ENCODE measurements at regions not wholly inside any gene's neighbourhood (a gene's known extent, or its start where the extent isn't known, plus 50 kb on each side); places are given as distances from the start of the nearest gene placed in this dataset.

DNA sequence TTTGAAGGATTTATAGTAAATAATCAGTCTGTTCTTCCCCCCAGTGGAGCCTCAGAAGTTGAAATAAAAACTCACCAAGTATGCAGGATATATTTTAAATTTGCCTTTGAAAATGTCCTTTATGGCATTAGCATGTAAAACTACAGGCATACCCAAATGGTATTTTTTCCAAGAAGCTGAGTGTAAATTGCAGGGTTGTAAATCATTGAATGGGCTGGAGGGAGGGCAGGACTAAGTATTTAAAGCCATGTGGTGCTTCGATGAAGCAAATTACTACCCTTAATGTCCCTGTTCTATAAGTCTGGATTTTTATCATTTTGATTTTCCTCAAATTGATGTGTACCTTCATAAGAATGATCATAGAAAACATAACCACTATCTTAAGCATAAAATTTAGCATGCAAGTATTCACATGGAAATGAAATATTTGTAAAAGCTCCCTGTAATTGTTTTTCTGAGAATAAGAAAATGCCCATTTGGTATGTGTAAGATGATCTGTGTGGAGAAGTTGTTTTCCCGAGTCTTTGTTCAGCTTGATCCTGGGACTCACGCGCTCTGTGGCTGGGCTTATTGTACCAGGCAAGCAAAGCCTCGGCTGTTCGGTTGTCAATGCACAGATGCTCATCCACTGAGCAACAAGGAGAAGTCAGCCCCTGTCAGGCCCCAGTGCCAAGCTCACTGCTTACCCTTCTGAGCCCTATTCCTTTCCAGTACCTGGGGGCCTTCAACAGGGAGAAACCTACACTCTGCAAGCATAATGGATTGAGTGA lies 66.7 kb downstream of the CD164 start:
- no peak for DNase-seq (ENCODE audit: low read depth, low spot score)

DNA sequence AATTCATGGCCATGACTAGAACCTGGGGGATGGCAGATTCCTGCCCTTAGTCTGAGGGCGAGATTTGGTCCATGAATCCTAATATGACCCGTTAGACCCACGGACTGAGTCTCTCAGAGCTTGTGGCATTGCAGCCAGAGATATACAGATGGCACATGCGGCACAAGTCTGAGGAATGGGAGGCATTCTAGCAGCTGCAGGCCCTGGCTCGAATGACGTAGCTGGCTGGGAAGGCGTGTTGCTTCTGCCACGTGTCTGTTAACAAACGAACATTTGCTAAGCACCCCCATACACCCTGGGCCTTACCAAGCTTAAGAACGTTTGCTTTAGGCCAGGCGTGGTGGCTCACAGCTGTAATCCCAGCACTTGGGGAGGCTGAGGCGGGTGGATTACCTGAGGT lies 68.0 kb downstream of the CD164 start:
- no peak for DNase-seq (ENCODE audit: low read depth, low spot score)

DNA sequence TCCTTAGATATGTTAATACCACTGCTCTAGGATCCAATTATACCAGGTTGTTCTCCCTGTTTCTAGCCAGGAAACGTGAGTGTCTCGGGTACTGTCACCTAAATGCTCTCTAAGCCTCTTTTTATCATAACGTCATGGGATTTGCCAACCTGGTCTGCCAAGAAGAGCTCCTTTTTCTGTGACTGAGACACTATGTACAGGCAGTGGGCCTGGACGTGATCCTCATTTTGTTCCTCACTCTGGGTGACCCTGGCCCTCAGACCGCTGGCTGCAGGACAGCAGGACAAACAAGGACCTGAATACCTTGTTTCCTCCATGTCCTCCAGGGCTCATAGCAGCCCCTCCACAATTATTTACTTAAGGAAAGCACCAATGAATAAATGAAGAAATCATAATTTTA lies 69.1 kb downstream of the CD164 start:
- no peak for DNase-seq (ENCODE audit: low read depth, low spot score)

DNA sequence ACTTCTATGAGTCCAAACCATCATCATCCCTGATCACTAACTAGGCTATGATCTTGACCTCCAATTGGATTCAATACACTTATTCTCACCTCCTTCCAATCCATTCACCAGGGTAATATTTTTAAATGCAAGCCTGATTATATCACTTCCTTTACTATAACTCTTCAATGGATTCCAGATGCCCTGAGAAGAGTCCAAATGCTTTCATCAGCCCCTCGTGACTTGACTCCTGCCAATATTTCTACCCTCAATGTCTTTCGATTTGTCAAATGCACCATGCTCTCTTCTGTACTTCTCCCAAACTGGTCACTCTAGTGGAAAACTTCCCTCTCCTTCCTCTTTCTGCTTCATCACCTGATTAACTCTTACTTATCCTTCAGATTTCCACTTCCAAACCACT lies 70.8 kb downstream of the CD164 start:
- no peak for DNase-seq (ENCODE audit: low read depth, low spot score)

DNA sequence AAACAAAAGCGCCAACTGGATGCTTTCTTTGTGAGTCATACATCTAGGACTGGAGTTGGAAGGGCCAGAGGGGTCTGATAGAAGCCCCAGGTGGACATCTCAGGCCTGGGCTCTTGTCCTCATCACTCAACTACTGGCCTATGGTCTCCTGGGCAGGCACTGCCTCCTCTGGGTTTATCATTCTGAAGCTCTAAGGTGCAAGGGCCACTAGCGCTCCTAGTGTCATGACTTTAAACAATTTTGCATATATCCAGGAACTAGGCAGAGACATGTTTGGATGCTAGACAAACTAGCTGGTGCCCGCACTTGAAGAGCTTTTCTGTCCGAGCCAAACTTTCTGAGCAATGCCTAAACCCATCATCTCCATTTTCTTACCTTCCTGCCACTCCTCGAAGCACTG lies 72.3 kb downstream of the CD164 start:
- no peak for DNase-seq (ENCODE audit: low read depth, low spot score)

DNA sequence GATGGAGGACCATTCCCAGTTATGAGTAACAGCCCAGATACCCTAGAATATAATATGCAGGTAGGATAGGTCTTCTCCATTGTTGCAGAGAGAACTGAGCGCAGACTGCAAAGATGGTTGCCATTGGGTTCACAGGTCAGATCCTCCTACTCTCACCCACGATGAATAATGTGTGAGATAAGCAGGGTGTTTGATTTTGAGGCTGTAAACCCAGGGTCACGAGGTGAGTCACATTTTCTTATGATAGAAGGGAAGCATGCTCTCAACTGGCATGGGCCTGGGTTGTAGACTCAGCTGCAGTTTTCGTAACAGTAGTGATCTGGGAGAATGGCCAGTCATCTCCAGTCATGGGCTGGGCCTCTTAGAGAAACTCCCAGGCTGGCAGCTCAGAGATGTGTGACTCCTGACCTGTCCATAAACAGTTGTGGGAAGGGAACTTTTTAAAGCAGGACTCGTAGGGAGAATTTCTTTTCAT lies 74.2 kb downstream of the CD164 start:
- DNase-seq (ENCODE audit: low read depth, low spot score), result peak; percentile 39

DNA sequence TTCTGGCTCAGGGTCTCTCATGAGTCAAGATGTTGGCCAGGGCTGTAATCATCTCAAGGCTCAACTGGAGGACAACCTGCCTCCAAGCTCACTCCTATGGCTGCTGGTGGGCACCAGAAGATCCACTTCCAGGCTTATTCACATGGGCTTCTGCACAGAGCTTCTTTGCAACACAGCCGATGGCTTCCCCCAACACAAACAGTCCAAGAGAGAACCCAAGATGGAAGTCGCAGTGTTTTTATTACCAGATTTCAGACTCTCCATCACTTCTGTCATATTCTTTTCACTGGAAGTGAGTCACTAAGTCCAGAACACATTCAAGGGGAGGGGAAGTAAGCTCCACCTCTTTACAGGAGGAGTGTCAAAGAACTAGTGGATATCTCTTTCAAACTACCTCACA lies 75.5 kb downstream of the CD164 start:
- DNase-seq (ENCODE audit: low read depth, low spot score), result no peak

DNA sequence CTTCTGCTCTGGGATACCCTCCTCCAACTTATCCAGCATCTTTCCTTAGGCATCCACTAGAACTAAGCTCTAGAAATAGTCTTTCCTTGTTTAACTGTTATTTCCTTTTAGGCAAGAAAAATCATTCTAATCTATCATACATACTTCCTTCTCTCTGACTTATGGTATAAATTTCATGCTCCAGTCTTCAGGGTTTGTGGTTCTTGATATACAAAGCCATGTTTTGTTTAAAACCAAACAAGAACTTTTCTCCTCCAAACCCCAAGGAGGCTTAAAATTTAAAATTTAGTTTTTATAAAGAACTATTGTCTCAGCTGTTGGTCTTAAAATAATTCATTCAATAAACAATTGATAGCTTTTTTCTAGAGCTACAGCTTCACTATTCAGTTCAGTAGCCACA lies 77.2 kb downstream of the CD164 start:
- no peak for DNase-seq (ENCODE audit: low read depth, low spot score)

DNA sequence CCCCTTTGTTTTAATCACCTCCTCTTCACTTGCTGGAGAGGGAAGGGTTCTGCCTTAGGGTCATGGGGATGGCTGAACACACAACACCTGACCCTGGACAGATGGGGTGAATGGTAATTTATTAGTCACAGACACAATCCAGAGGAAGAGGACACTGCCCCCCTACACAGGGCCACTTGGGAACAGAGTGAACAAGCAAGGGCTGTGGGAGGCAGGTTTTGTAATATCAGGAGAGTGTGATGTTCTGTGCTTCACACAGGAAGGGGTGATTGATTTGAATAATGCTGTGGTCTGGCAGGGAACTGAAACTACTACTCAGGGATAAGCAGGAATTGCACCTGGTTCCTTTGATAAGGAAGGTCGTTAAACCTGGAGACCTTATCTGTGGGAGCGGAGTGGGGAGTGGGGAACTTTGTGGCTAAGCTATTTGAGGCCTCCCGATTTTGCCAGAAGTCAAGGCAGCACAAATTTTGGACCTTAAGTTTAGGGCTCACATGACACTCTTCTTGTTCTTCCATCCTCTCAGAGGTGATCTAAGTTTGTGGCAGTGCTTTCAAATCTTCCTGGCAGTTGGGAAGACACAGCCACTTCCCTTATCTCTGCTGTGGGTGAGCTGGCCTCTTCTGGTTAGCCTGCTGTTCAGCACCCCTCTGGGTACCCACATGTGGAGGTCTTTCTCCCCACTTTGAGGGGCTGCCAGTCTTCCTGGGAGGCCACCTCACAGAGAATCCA lies 77.8 kb downstream of the CD164 start:
- DNase-seq (ENCODE audit: low read depth, low spot score), result no peak

DNA sequence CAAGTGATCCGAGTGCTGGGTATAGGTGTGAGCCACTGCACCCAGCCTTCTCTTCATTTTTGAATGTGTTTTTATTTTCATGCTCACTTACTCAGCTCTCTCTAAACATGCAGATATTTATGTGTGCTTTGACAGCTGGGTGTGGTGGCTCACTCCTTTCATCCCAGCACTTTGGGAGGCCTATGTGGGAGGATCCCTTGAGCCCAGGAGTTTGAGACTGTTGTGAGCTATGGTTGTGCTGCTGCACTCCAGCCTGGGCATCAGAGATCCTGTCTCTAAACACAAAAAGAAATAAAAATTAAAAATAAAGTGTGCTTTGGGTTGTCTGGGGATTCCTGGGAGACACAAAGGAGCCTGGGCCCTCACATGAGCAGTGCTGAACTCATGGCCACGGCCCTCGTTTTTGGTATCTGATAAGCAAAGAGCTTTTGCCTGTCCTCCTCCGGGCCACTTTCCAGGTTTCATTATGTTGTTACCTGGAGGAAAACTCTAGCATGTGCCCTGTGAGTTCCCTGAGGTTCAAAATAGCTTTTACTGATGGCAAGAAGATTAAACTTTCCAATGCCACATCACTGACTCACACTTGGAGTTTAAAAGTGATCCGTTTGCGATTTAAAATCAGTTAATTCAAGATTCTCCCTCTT lies 78.5 kb downstream of the CD164 start:
- no peak for DNase-seq (ENCODE audit: low read depth, low spot score)

DNA sequence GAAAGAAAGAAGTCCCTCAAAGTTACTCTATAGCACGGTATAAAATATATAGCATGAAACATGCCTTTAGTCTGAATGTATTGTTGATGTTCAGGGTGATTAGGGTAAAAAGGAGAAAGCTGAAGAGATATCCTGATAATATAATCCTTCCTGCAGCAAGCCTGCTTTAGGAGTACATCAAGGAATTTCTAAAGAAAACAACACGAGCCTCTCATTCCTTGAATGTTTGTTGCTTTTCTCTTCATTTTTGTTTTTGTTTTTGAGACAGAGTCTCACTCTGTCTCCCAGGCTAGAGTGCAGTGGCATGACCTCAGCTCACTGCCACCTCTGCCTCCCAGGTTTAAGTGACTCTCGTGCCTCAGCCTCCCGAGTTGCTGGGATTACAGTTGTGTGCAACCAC lies 79.1 kb downstream of the CD164 start:
- DNase-seq (ENCODE audit: low read depth, low spot score), result no peak

DNA sequence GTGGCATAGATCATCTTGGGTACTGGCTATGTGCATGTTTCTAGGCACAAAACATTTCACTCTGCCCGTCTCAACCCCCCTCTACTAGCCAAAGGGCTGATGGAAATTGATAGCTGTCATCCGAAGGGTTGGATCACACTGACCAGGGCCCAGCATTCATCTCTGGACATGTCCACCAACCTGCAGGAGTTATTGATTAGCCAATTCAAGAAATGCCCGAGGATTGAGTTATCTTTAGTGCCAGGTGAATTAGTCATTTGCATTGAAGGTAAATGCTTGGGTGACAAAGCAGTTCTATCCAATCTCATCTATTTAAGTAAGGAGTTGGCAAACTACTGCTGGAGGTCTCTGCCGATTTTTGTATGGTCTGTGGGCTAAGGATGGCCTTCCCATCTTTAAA lies 80.1 kb downstream of the CD164 start:
- DNase-seq (ENCODE audit: low read depth, low spot score), result no peak

DNA sequence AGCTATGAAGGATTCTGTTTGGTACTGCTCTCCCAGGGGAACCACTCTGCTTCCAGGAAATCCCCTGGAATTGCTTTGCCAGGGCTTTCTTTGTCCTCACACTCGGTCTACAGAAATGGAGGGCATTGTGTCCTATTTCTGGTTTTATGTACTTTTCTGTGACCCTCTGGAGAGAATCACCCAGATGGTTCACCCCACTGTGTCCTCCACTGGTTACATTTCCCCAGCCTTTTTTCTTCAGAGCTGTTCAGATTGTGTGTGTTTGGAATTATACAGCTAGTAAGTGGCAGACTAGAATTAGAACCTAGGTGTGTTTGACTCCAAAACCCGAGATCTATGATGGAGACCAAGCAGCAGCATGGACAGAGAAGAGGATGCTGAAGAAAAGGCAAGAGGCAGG lies 80.8 kb downstream of the CD164 start:
- DNase-seq (ENCODE audit: low read depth, low spot score), result no peak

DNA sequence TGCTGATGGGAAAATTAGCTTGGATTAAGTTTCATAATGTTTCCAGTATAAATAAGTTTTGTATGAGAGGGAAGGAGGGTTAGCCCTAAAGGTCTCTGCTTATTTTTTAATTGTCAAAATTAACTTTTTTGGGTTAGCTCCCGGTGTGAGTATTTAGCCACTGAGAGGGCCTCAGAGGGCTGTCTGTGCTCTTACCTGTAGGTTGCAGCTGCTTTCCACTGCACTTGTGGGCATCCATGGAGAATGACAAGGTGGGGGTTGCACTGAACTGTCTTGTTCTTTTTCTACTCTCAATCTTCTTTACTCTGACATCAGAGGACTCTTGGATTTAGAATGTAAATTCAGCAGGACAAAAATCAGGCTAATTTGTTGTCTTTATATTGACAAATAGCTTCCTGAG lies 81.4 kb downstream of the CD164 start:
- DNase-seq (ENCODE audit: low read depth, low spot score), result no peak

DNA sequence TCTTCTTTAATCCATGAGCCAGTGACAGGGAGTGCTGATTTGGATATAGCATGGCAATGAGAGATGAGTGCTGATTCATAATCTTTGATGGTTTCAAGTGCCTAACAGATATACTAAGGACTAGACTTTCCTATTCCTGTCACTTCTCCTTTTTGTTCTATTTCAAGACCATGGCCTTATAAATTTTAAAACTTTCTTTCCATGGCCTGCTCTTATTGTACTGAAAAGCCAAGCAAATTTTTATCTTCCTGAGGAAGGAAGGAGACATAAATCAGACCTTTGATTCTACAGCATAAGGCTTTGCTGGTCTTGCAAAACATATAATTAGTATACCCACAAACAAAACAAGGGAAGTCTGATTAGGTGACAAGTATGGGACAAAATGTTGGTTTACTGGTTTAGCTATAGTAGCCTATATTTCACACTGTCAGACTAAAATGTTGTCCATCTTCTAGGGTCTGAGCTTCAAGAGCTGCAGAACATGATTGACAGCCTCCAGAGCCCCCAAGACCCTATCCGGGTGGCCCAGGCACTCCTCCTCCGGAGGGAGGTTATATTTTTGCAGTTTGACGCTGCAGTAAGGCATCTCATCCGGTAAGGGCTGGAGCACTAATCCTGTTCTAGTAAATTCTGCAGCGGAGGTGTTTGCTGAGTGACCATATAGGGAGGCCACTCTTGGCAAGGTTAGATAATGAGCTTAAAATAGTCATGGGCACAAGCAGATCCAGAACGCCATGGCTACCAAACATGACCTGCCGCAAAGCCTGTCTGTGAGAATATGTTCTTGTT lies 82.3 kb downstream of the CD164 start:
- DNase-seq (ENCODE audit: low read depth, low spot score), result no peak

DNA sequence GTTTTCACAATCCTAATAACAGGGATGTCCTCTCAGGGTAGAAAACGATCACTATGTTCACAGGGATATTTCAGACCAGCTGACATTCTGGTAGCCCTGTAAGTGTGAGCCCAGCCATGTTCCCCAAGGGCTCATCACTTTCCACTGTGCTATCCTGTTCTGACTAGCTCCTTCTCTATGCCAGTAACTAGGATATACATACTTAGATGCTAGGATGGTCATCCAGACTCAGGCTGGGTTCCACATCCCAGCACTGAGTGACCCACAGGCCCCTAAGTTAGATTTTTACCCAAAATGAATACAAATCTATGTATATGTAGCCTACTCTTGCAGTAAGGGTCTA lies 83.0 kb downstream of the CD164 start:
- no peak for DNase-seq (ENCODE audit: low read depth, low spot score)

DNA sequence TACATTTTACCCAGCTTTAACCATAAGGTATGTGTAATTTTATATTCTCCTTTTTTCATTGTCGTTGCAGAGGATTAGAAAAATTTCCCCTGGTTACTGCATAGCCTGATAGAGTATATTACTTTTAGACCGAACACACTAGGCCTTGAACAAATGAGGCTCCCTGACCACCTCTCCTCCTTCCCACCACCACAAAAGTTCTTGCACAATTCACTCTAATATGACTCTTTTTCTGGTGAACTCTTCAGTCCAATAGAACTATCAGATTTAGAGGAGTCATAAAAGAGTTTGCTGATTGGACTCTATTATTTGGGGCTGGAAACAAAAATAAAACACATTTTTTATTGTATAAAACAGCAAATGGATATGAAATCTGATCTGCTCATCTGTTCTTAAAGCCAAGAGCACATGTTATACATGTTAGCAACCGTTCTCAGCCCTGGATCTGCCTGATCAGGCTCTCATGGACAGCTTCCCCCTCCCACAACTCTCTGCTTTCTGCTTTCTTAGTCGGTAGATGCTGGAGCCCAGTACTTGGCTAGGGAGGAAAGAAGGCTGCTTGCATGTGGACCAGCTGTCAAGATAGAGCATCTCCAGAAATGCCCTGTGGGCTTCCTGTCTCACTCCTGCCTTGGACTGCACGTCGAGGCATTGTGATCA lies 83.5 kb downstream of the CD164 start:
- DNase-seq (ENCODE audit: low read depth, low spot score), result peak; percentile 28

DNA sequence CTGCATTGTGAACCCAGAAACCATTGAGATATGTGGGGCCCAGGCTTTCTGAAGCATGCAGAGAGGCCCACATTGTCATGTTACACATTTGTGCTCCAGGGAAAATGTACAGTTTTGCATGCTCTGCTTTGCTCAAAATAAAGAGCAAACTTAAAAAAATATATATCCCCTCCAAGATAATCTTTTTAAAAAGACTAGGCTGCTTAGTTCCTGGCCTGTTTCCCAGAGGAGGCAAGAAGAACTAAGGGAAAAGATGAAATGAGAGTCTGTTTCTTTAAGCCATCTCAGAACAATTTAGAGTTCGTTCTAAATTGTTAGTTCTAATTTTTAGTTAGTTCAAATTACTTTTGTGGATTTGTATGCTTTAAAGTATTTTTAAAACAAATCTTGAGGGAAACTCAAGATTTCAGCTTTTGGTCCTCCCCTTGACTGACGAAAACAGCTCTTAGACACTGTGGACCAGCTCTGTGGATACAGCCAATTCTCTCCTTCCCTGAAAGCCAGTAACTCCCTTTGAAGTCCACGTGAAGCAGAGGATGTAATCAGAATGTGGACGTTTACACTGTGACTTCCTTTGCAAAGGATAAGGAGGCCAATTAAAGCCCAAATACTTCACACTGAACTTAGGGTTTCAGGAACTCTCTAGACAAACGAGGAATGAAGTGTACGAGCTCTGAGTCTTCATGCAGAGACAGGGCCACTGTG lies 84.7 kb downstream of the CD164 start:
- no peak for DNase-seq (ENCODE audit: low read depth, low spot score)

DNA sequence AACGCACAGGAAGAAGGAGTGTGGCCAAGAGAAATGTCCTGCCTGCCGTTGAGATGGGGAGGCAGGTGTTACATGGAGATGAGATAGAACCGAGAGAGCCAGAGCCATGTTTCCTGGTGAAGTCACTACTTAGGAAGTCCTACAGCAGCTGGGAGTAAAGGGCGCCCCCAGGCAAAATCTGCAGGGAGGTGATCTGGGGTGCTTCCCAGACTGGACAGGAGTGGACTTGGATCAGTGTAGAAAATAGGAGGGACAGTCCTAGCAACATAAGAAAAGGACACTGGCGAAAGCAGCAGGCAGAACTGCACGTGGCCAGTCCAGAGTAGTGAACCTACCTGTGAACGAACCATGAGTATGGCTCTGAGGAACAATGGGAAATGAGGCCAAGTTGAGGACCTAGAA lies 85.3 kb downstream of the CD164 start:
- no peak for DNase-seq (ENCODE audit: low read depth, low spot score)

DNA sequence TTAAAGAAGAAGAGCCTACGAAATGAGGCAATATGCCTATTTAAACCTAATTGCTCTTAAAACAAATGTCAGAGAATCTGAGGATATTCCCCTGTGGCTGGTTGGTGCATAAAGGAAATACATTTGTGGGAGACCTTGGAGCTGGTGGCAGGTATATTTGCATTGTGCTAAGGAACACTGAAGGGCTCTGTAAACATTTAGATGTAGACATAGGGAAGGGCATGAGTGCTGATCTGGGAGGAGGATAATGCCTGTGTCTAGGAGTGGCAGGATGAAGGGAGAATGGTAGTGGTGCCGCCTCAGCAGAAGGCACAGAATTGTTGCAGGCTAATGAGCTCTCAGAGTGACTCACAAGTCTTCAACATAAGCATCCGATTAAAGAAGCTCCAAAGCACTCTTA lies 85.8 kb downstream of the CD164 start:
- DNase-seq (ENCODE audit: low read depth, low spot score), result no peak

DNA sequence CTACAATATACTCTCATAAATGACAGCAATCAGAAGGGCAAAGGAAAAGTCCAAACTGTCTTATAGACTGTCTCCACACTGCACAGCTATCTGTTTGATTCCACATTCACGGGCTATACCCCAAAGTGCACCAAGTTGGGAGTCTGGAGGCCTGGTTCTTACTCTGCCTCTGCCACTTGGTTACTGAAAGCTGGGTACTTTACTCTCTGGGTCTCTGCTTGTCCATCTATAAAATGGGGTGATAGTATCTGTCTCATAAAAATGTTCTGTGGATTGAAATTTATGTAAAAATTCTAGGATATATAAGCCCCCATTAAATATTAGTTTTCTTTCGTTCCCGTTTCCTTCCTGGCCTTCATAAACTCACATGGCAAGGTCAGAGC lies 86.5 kb downstream of the CD164 start:
- no peak for DNase-seq (ENCODE audit: low read depth, low spot score)

All from ELF-1 (cell line).